ENCODE measurements at regions not wholly inside any gene's neighbourhood (a gene's known extent, or its start where the extent isn't known, plus 50 kb on each side); places are given as distances from the start of the nearest gene placed in this dataset.

- no TSS peak for BruUV-seq (replicated peaks)
- no peak for DNase-seq
- no peaks in the 10 kb centered on the region for H3K4me1 Mint-ChIP-seq (ENCODE audit: low read depth, unreplicated experiment)
- H3K9me3 Mint-ChIP-seq (ENCODE audit: low read depth, unreplicated experiment) = peaks cover 14% of the 10 kb centered on the region
- CTCF ChIA-PET = interaction anchor here (0.7 kb wide), 1 partner anchor 128 kb away, joined by 3 read pairs; no protein-coding TSS in a partner anchor
- intact Hi-C loops (cut with micrococcal nuclease; ENCODE audit: unreplicated experiment) = no loop called here
- H3K27ac Mint-ChIP-seq (ENCODE audit: unreplicated experiment) = no peak overlapping the region
- no peaks in the 10 kb centered on the region for H3K36me3 Mint-ChIP-seq (ENCODE audit: insufficient read depth, unreplicated experiment)
- no peak for TF ChIP-seq CTCF (IDR thresholded peaks at IDR 0.05; ENCODE audit: unreplicated experiment)
- H3K27me3 Mint-ChIP-seq (ENCODE audit: unreplicated experiment) = no peaks in the 10 kb centered on the region
- no peak overlapping the region for H3K4me3 Mint-ChIP-seq (ENCODE audit: low read depth, unreplicated experiment)
Observed at GRCh38 chr5:118095115-118095514, 893.2 kb downstream of the DTWD2 start.

- Mint-ChIP-seq H3K4me1 (ENCODE audit: low read depth, unreplicated experiment) (no peaks in the 10 kb centered on the region), H3K27ac (ENCODE audit: unreplicated experiment) (no peak overlapping the region), H3K9me3 (ENCODE audit: low read depth, unreplicated experiment) (peaks cover 31% of the 10 kb centered on the region), H3K36me3 (ENCODE audit: insufficient read depth, unreplicated experiment) (no peaks in the 10 kb centered on the region), H3K4me3 (ENCODE audit: low read depth, unreplicated experiment) (no peak overlapping the region), H3K27me3 (ENCODE audit: unreplicated experiment) (no peaks in the 10 kb centered on the region)
- BruUV-seq (replicated peaks) = no TSS peak
- no peak for TF ChIP-seq CTCF (IDR thresholded peaks at IDR 0.05; ENCODE audit: unreplicated experiment)
- CTCF ChIA-PET = no interaction called here
- DNase-seq = no peak
- intact Hi-C loops (cut with micrococcal nuclease; ENCODE audit: unreplicated experiment) = no loop called here
Observed at GRCh38 chr5:118088448-118088847, 899.9 kb downstream of the DTWD2 start.

- Mint-ChIP-seq H3K9me3 (ENCODE audit: low read depth, unreplicated experiment) (peaks cover 18% of the 10 kb centered on the region), H3K4me1 (ENCODE audit: low read depth, unreplicated experiment) (no peaks in the 10 kb centered on the region), H3K27me3 (ENCODE audit: unreplicated experiment) (no peaks in the 10 kb centered on the region), H3K27ac (ENCODE audit: unreplicated experiment) (no peak overlapping the region), H3K4me3 (ENCODE audit: low read depth, unreplicated experiment) (no peak overlapping the region), H3K36me3 (ENCODE audit: insufficient read depth, unreplicated experiment) (no peaks in the 10 kb centered on the region)
- intact Hi-C loops (cut with micrococcal nuclease; ENCODE audit: unreplicated experiment) = no loop called here
- TF ChIP-seq CTCF (IDR thresholded peaks at IDR 0.05; ENCODE audit: unreplicated experiment) = no peak
- CTCF ChIA-PET = no interaction called here
- no peak for DNase-seq
- BruUV-seq (replicated peaks) = no TSS peak
Observed at GRCh38 chr5:118076490-118076889, 911.9 kb downstream of the DTWD2 start.

- no peaks in the 10 kb centered on the region for H3K4me1 Mint-ChIP-seq (ENCODE audit: low read depth, unreplicated experiment)
- no peaks in the 10 kb centered on the region for H3K36me3 Mint-ChIP-seq (ENCODE audit: insufficient read depth, unreplicated experiment)
- no peak overlapping the region for H3K27ac Mint-ChIP-seq (ENCODE audit: unreplicated experiment)
- no peak for DNase-seq
- CTCF ChIA-PET = no interaction called here
- no TSS peak for BruUV-seq (replicated peaks)
- H3K9me3 Mint-ChIP-seq (ENCODE audit: low read depth, unreplicated experiment) = peaks cover 20% of the 10 kb centered on the region
- H3K27me3 Mint-ChIP-seq (ENCODE audit: unreplicated experiment) = no peaks in the 10 kb centered on the region
- H3K4me3 Mint-ChIP-seq (ENCODE audit: low read depth, unreplicated experiment) = no peak overlapping the region
- intact Hi-C loops (cut with micrococcal nuclease; ENCODE audit: unreplicated experiment) = no loop called here
- no peak for TF ChIP-seq CTCF (IDR thresholded peaks at IDR 0.05; ENCODE audit: unreplicated experiment)
Observed at GRCh38 chr5:118070041-118070440, 918.3 kb downstream of the DTWD2 start.

- BruUV-seq (replicated peaks) = no TSS peak
Observed at GRCh38 chr5:118069452-118069851, 918.9 kb downstream of the DTWD2 start.

More at GRCh38 chr5:118069452-118069851, 918.9 kb downstream of the DTWD2 start:
- DNase-seq = no peak
- intact Hi-C loops (cut with micrococcal nuclease; ENCODE audit: unreplicated experiment) = no loop called here
- Mint-ChIP-seq H3K9me3 (ENCODE audit: low read depth, unreplicated experiment) (peaks cover 22% of the 10 kb centered on the region), H3K4me1 (ENCODE audit: low read depth, unreplicated experiment) (no peaks in the 10 kb centered on the region), H3K4me3 (ENCODE audit: low read depth, unreplicated experiment) (no peak overlapping the region), H3K27me3 (ENCODE audit: unreplicated experiment) (no peaks in the 10 kb centered on the region), H3K27ac (ENCODE audit: unreplicated experiment) (no peak overlapping the region), H3K36me3 (ENCODE audit: insufficient read depth, unreplicated experiment) (no peaks in the 10 kb centered on the region)
- no peak for TF ChIP-seq CTCF (IDR thresholded peaks at IDR 0.05; ENCODE audit: unreplicated experiment)
- CTCF ChIA-PET = no interaction called here
